Heart left ventricle (tissue), 16 donors: ENCODE measurements at regions not wholly inside any gene's neighbourhood (a gene's known extent, or its start where the extent isn't known, plus 50 kb on each side); places are given as distances from the start of the nearest gene placed in this dataset.

ENCODE experiments used
- ATAC-seq, 4 donors: fragments of 200-7000 bp; cut with Tn5 transposase; one replicate each; pipeline ENCODE4 v1.9.1; 2020 to 2022; ENCODE audit warnings: moderate library complexity in 4 of 4, mild to moderate bottlenecking in 3 of 4, moderate number of reproducible peaks in 1 of 4
- DNase-seq, 5 donors: peaks; one replicate each; pipeline ENCODE4 v3.0.0-alpha.2; 2020
- H3K27ac ChIP-seq, 12 donors: fragments of 200-600 bp; sonication (generic) in 4 of 12; one replicate each; pipeline versions ENCODE4 v1.5.0 to v1.8.0; 2016 to 2022; ENCODE audit warnings: mild to moderate bottlenecking in 2 of 12
- H3K27me3 ChIP-seq, 9 donors: fragments of 200-600 bp; sonication (generic) in 2 of 9; one replicate each; pipeline versions ENCODE4 v1.5.1 to v1.8.0; 2016 to 2022; ENCODE audit warnings: mild to moderate bottlenecking in 3 of 9
- H3K36me3 ChIP-seq, 9 donors: fragments of 200-600 bp; sonication (generic) in 2 of 9; one replicate each; pipeline versions ENCODE4 v1.5.0 to v1.8.0; 2018 to 2022; ENCODE audit warnings: mild to moderate bottlenecking in 2 of 9
- H3K4me1 ChIP-seq, 12 donors: fragments of 200-600 bp; sonication (generic) in 4 of 12; one replicate each; pipeline versions ENCODE4 v1.5.0 to v1.8.0; 2016 to 2022; ENCODE audit warnings: mild to moderate bottlenecking in 3 of 12
- H3K4me3 ChIP-seq, 12 donors: fragments of 200-600 bp; sonication (generic) in 4 of 12; one replicate each; pipeline versions ENCODE4 v1.5.0 to v1.8.0; 2017 to 2022; ENCODE audit warnings: mild to moderate bottlenecking in 9 of 12, moderate library complexity in 4 of 12
- H3K9me3 ChIP-seq, 12 donors: fragments of 200-600 bp; sonication (generic) in 4 of 12; one replicate each; pipeline versions ENCODE4 v1.5.0 to v1.8.0; 2016 to 2022; ENCODE audit warnings: mild to moderate bottlenecking in 1 of 12
- POLR2A ChIP-seq, 2 donors: fragments of 450-650 bp; IDR thresholded peaks; one replicate each; pipeline ENCODE4 v1.6.1; 2017; ENCODE audit warnings: antibody characterized with exemption in 2 of 2, mild to moderate bottlenecking in 2 of 2, moderate library complexity in 2 of 2
- WGBS, 4 donors: extraction: QIAGEN DNeasy Blood & Tissue Kit in 2 of 4; methylation state at CpG; one replicate each; pipeline versions ENCODE4 v1.1.5 to v1.1.7; 2013 to 2018; 5-methylcytosine and 5-hydroxymethylcytosine counted together
- intact Hi-C, 10 donors: fragments of 100-400 bp; cut with DNase I; formaldehyde crosslinking; loops; one replicate each; pipeline versions ENCODE4 v1.11.1 to v1.14.2; 2022
- TF ChIP-seq, protein P1 (sequence below), 12 donors: fragments of 200-600 bp; sonication (generic) in 4 of 12; IDR thresholded peaks; one replicate each; pipeline versions ENCODE4 v1.5.0 to v1.8.0; 2018 to 2022; ENCODE audit warnings: antibody characterized with exemption in 12 of 12, mild to moderate bottlenecking in 5 of 12
- donor health status: ischemic (EF 13 %, LVEDD 7.1; RV severe dilation, severe dysfunction).
- donor health status: healthy with polysubstance abuse.
- donor health status: DM: no; HTN: yes; CAD: no.
- donor health status: DM: no; HTN: no; CAD: no.
- donor health status: ischemic (EF 25% LVEDD 6.9; RV normal size, moderate dysfunction).
- donor health status: ischemic (EF 25% LVEDD 5.7; RV mildly dilated, moderate dysfunction).
- donor health status: healthy.
- donor health status: DM: yes; HTN: yes; CAD: no.
- donor health status: ischemic (EF 35%, LVEDD 5.7; RV mildly dilated, moderate dysfunction).
- donor health status: nonischemic (EF 11% LVEDD 7.7; RV severe dilation, severe dysfunction).
- donor health status: DM: yes; HTN: yes; CAD: no.
- donor health status: PGD.
- donor health status: ischemic (EF 29% LVEDD 5.4; RV normal size, mild dysfunction).
- donor health status: nonischemic (EF 23%, LVEDD 6.1; RV moderate dilation, normal function).

DNA sequence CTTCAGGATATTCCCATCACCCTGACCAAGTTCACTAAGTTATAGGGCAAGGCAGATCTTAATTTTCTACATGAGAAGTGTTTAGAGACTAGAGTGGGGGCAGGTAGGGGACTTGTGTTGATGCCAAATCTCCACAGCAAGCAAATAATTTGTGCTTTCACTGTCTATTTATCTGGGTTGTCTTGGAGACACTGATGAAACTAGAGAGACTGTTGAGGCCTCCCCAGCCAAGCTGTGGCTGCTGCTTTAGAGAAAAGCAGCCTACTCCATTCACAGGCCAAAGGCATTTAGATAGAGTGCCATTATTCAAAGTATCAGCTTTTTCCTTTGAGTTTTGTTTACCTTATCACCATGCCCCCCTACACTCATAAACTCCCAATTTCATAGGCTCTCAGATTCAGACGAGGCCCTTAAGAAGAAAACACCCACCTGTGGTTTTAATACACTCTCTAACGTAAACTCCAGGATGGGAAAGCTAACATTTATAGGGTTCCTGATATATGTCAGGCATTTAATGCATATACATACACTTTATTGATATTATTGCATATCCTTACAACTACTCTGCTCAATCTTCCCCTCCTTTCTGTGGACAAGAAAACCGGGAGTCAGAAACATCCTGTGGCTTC is 130.4 kb upstream of the FOXB1 start:
- Histone ChIP-seq H3K27me3 (peaks cover 0 to 60% (median 15%) of the 10 kb centered on the region in 9 donors), H3K27ac (no peak overlapping the region), H3K4me1 (no peaks in the 10 kb centered on the region), H3K4me3 (no peak overlapping the region), H3K36me3 (no peaks in the 10 kb centered on the region), H3K9me3 (no peaks in the 10 kb centered on the region)
- WGBS, 4 donors = 39 to 49% (median 48%) methylated on average over 3 of the region's 3 CpGs
- DNase-seq = no peak
- intact Hi-C loops = no loop called here
- TF ChIP-seq, protein P1, sequence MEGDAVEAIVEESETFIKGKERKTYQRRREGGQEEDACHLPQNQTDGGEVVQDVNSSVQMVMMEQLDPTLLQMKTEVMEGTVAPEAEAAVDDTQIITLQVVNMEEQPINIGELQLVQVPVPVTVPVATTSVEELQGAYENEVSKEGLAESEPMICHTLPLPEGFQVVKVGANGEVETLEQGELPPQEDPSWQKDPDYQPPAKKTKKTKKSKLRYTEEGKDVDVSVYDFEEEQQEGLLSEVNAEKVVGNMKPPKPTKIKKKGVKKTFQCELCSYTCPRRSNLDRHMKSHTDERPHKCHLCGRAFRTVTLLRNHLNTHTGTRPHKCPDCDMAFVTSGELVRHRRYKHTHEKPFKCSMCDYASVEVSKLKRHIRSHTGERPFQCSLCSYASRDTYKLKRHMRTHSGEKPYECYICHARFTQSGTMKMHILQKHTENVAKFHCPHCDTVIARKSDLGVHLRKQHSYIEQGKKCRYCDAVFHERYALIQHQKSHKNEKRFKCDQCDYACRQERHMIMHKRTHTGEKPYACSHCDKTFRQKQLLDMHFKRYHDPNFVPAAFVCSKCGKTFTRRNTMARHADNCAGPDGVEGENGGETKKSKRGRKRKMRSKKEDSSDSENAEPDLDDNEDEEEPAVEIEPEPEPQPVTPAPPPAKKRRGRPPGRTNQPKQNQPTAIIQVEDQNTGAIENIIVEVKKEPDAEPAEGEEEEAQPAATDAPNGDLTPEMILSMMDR (IDR thresholded peaks at IDR 0.05) = no peak
- no peak for TF ChIP-seq POLR2A (IDR thresholded peaks at IDR 0.05)
- ATAC-seq = no peak

DNA sequence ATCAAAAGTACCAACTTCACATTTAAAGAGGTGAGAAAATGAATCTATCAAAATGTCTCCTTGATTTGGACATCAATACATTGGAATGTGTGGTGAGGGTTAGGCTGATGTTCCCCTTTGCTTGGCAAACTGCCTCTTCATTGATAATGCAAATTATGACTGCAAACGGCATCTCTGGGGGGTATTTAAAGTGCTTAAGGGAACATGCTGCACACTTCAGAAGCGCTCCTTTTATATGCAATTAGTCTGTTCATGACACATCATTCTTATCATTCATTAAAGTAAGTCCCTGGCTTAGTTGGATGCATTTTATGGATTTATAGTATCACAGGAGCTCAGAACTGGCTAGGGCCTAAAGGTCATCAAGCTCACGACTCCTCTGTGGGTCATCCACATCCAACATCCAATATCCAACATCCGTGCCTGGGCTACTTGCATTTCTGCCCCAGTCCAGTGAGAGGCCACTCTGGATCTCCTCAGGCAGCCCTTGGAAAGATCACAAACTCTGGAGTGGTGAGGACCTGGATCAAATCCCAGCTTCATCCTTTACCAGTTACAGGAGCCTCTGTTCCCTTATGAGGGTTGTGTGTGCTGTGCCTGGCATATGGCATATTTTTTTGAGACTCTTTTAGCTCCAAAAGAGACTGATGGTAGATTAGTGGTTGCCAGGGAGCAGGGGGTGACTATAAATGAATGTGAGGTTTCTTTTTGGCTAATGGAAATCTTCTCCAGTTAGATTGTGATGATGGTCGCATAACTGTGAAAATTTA is 136.8 kb upstream of the FOXB1 start:
- 59 to 75% (median 68%) methylated on average over 5 of the region's 5 CpGs for WGBS, 4 donors
- Histone ChIP-seq H3K4me1 (no peaks in the 10 kb centered on the region), H3K9me3 (no peaks in the 10 kb centered on the region), H3K27ac (no peak overlapping the region), H3K27me3 (peaks cover 0 to 44% (median 3%) of the 10 kb centered on the region in 9 donors), H3K4me3 (no peak overlapping the region), H3K36me3 (no peaks in the 10 kb centered on the region)
- DNase-seq = no peak
- TF ChIP-seq, protein P1 (IDR thresholded peaks at IDR 0.05) = no peak
- TF ChIP-seq POLR2A (IDR thresholded peaks at IDR 0.05) = no peak
- intact Hi-C loops = no loop called here
- no peak for ATAC-seq

DNA sequence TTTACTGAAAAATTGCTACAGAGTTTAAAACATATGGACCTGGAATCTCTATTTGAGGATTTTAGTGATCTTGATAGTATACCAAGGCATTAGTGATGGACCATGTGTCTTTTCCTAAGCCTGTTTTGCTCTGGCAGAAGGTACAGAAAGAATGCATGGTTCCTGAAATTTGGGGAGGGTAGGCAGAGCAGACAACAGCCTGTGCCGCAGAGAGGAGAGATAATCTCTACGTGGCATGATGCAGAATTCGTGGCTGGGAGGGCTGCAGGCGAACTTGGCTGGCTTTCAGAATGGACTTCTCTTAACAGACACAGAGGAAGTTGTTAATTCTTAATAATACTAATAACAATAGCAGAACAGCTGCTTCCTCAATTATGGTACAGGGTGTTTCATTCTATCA is 137.5 kb upstream of the FOXB1 start:
- TF ChIP-seq, protein P1 (IDR thresholded peaks at IDR 0.05) = no peak
- no peak for TF ChIP-seq POLR2A (IDR thresholded peaks at IDR 0.05)
- WGBS, 4 donors = 4 to 41% (median 6%) methylated on average over 4 of the region's 4 CpGs
- no peak for ATAC-seq
- no peaks in the 10 kb centered on the region for H3K9me3 ChIP-seq
- H3K27ac ChIP-seq = no peak overlapping the region
- intact Hi-C loops = no loop called here
- no peaks in the 10 kb centered on the region for H3K36me3 ChIP-seq
- H3K4me1 ChIP-seq = no peaks in the 10 kb centered on the region
- peaks cover 0 to 44% (median 3%) of the 10 kb centered on the region in 9 donors for H3K27me3 ChIP-seq
- H3K4me3 ChIP-seq = no peak overlapping the region
- no peak for DNase-seq
